HG03571 (cell line): ENCODE measurements at regions not wholly inside any gene's neighbourhood (a gene's known extent, or its start where the extent isn't known, plus 50 kb on each side); places are given as distances from the start of the nearest gene placed in this dataset.

Experiments used
- ATAC-seq: cut with Tn5 transposase; IDR thresholded peaks from one replicate; pipeline ENCODE4 v1.9.1; 2021; ENCODE audit not compliant: unreplicated experiment

GRCh38 chr12:97321621-97322020 is 141.0 kb upstream of the RMST start:
- no peak for ATAC-seq

GRCh38 chr12:97322388-97322787 is 140.2 kb upstream of the RMST start:
- no peak for ATAC-seq

GRCh38 chr12:97323154-97323553 is 139.4 kb upstream of the RMST start:
- ATAC-seq: no peak

- ATAC-seq: no peak
These were observed 138.1 kb upstream of the RMST start for GRCh38 chr12:97324471-97324870.

GRCh38 chr12:97335115-97335514 is 127.5 kb upstream of the RMST start:
- ATAC-seq: no peak

GRCh38 chr12:97336900-97337751 is 125.5 kb upstream of the RMST start:
- ATAC-seq: no peak

GRCh38 chr12:97342130-97342529 is 120.5 kb upstream of the RMST start:
- no peak for ATAC-seq

- no peak for ATAC-seq
These were observed 114.6 kb upstream of the RMST start for GRCh38 chr12:97347956-97348355.

- ATAC-seq: no peak
These were observed 104.2 kb upstream of the RMST start for GRCh38 chr12:97358361-97358760.

- no peak for ATAC-seq
These were observed 103.4 kb upstream of the RMST start for GRCh38 chr12:97359021-97359690.

- ATAC-seq: no peak
These were observed 98.9 kb upstream of the RMST start for GRCh38 chr12:97363693-97364092.

- ATAC-seq: no peak
These were observed 94.0 kb upstream of the RMST start for GRCh38 chr12:97368462-97369163.

GRCh38 chr12:97375310-97375709 is 87.3 kb upstream of the RMST start:
- no peak for ATAC-seq

GRCh38 chr12:97380440-97380839 is 82.2 kb upstream of the RMST start:
- no peak for ATAC-seq

- ATAC-seq: no peak
These were observed 77.5 kb upstream of the RMST start for GRCh38 chr12:97385121-97385520.

- no peak for ATAC-seq
These were observed 76.4 kb upstream of the RMST start for GRCh38 chr12:97386133-97386581.

- no peak for ATAC-seq
These were observed 74.8 kb upstream of the RMST start for GRCh38 chr12:97387844-97388243.

- ATAC-seq: no peak
These were observed 67.9 kb upstream of the RMST start for GRCh38 chr12:97394657-97395056.

- no peak for ATAC-seq
These were observed 65.6 kb upstream of the RMST start for GRCh38 chr12:97397008-97397407.

GRCh38 chr12:97398704-97399103 is 63.9 kb upstream of the RMST start:
- no peak for ATAC-seq

- no peak for ATAC-seq
These were observed 58.5 kb upstream of the RMST start for GRCh38 chr12:97404093-97404492.

GRCh38 chr12:97404543-97404942 is 58.1 kb upstream of the RMST start:
- ATAC-seq: peak; percentile 75
